ENCODE measurements at regions not wholly inside any gene's neighbourhood (a gene's known extent, or its start where the extent isn't known, plus 50 kb on each side); places are given as distances from the start of the nearest gene placed in this dataset.

DNA sequence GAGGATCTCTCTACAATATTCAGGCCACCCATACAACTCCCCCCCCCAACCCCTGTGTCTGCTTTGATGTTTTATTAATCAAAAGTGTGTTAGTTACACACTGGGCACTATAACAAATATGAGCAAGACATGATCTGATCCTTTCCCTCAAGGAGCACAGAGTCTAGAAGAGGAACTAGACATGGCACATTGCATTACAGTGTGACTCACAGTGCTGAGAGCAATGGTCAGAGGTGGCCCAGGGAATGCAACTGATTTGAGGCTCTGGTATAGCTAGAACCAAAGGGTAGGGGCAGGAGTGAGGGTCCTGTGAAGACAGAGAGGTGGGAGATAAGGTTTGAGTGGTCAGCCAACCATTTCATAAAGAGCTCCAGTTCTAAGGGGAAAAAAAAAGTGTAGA is 539.2 kb downstream of the ACTL7B start:
- no peak for DNase-seq

DNA sequence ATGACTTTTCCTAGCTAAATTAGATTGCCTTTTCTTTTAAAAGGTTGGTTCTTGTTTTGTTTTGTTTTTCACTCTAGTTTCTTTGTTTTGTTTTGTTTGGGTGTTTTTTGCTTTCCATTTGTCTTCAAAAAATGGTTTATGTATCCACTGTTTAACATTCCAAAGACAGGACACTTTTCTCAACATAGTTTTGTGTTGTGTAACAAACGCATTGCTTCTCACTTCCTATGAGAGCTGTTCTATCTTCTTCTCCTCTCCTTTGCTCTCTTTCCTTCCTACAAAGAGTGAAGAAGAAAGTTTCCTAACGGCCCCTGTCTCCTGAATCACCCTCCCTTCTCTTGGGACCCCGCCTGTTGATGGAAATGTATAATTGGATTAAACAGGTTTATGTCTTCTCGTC is 539.7 kb downstream of the ACTL7B start:
- no peak for DNase-seq

DNA sequence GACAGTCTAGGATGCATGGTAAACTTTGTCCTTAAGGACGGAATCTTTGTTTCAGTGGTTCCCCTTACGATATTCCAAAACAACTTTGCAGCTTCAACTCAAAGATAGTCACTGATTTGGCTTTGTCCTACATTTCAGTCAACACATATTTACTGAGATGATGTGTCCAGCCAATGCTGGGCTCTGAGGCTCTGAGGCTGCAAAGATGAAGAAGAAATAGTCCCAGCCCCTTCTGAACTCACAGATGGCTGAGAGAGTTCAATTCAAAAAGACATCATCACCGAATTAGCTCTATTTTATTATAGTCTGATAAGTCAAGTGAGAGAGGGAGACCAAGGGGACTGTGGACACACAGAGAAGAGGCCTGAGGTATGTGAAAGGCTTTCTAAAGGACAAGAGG is 544.0 kb downstream of the ACTL7B start:
- no peak for DNase-seq

DNA sequence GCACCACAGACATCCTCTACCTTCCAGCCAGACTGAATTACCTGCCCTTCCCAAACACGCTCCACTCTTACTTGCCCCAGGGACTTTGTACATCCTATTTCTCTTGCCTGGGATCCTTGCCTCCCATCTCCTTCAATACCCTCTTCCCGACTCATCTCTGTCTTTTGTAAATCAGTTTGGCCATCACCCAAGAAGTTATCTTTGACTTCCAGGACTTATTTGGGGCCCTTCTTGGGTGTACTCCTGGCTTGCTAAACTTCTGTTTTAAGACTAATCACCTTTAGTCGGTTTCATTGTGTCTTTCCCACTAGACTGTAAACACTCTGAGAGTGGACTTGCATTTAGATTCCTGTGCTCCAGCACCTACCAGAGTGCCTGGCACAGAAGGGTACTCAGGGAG is 545.6 kb downstream of the ACTL7B start:
- DNase-seq, result no peak

DNA sequence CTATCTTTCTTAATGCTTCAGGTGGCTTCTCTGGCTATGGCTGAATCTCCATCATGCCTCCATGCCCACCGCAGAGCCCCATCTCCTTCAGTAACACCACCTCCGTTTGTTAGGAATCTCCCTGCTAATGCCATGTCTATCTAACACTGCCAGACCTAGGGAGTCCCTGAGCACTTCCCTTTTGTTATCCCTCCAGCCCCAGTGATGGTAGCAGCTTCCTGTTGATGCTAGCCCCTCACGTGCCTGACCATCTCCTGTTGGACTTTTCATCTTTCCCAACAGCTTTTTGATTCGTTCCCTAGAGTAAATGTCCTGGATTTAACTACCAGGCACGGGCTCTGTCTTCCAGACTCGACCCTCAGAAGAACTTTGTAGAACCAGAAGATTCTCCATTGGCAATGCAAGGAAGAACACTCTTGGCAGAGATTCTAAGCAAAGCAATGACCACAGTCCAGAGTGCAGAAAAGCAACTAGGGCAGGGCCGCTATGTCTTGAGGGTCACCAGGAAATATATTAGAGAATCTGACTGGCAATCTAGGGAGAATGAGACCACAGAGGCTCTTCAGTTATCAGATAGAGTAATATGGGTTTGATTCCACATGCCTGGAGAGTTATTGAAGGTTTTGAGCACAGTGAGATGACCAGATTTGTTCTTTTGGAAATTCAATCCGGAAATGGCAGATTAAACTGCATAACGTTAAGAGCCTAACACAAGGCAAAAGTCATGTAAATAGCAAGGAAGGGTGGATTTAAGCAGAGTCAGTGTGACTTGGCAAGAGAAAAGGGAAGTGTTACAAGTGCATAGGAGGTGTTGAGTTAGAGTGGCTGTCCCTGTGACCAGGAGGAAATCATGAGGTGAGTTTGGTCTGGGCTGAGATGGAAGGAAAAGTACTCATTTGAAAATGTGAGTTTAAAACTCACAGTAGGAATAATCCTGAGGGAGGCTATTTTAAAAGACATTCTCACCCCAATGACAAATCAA is 555.2 kb downstream of the ACTL7B start:
- no peak for DNase-seq

DNA sequence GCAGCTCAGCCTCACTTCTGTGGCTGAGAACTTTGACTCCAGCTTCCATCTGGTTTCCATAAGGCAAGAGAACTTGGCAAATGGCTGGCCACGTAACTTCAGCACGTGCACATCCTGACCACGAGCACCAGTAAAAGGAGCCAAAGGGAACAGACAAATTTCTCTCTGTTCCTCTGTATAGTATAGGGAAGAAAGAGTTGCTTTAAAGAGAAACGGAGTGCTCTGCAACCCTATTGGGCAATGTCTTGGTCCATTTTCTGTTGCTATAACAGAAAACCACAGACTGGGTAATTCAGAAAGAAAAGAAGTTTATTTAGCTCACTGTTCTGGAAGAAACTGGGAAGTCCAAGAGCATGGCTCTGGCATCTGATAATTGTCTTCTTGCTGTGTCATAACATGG is 558.7 kb downstream of the ACTL7B start:
- no peak for DNase-seq

DNA sequence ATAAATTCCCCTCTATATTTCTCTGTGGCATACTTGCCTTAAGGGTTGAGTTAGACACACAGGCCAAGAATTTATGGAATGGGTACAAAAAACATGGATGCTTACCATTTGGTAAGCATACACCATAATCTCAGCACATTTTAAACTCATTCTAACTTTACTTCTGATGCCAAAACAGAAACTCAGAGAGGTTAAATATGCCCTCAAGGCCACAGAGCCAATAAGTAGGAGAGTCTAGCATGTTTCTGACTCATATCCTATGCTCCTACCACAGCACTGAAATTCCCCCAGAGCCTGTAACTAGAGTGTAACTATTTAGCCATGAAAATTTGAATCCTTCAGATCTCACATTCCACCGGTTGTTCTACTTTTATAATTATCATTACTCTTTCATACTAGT is 559.7 kb downstream of the ACTL7B start:
- no peak for DNase-seq

DNA sequence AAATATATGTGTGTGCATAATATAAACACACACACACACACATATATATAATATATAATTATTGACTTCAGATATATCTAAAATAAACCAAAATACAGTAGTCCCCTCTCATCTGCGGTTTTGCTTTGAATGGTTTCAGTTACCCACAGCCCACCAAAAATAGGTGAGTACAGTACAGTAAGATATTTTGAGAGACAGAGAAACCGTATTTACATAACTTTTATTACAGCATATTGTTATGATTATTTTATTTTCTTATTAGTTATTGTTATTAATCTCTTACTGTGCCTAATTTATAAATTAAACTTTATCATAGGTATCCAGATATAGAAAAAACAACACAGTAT is 564.2 kb downstream of the ACTL7B start:
- DNase-seq, result no peak

DNA sequence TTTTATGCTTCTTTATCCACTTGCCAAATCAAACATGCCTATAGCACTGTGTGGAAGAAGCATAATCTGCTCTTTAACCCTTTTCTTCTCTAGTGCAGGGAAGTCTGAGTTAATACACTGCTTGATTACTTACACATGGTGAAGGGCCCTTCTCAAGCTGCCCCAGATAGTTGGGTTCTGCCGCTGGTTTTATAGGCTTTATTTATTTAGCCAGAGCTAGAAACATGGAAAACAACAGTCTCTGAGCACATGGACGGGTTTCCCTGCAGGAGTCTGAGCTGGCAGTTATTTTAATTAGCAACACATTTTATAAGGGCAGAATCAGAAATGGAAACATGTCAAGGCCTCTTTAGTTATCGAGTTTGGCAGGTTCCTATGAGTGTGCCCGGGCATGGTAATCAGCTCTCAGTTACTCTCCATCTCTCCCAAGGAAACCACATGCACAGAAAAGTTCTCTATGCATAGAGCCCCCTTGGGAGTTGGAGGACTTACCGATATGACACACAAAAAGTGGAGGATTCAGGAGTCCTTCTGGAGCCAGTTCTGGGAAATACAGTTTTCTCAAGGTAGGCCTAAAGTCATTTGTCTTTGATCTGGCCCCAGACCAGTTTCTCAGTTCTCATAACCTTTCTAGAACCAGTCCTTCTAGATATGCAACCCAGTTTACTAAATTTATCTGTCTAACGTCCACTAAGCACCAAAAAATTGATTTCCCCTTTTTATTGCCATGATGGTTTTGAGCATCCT is 564.8 kb downstream of the ACTL7B start:
- no peak for DNase-seq

DNA sequence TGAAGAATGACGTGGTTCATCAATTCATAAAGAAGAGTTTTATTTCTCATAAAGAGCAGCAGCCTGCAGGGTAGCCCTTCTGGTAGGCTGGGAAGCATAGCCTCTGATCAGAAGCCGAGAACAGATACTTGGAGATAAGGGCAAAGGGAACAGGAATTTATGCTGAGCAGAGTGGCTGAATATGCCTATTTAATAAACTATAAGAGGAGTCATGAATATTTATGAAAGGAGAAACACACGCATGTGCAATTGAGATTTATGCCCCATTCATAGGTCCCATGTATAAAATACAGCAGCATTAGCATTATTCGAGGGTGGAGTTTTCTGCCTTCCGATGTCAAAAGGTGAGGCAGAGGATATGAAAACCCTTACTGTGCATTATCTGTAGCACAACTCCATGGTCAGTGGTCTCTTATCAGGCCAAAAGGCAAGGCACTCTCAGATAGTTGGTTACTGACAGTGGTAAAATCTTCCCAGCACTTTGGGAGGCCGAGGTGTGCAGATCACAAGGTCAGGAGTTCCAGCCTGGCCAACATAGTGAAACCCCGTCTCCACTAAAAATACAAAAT is 569.1 kb downstream of the ACTL7B start:
- no peak for DNase-seq

DNA sequence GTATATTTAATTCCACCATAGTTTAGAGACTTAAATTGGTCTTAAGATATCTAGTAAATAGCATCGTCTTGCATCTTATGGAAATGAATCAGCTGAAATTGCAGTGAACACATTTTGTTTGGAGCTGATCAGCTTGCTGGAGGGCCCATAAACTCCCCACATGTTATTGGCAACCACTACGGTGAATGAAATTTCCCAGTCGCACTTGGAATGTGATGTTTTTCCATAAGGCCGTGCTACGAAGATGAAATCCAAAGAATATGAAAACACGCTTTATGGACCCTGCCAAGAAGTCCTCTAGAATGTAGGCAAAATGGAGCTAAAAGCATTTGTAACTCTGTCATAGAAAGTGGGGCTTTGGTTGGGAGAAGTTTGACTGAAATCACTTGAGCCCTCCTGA is 572.1 kb downstream of the ACTL7B start:
- no peak for DNase-seq

DNA sequence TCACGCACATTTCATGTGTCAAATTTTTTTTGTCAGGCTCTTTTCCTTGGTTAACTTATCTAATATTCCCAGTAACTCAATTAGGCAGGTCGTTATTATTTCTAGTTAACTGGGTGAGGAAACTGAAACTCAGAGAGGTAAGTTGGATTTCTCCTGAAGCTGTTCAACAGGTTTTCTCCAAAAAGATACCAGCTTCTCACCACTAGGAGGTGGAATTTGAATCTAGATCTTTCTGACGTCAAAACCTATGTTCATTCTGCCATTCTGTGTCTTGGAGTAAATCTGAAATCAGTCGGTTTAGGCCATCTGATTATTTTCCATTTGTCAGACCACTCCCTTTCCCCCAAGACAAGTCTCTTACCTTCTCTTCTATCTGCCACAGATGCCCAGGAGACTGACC is 572.9 kb downstream of the ACTL7B start:
- no peak for DNase-seq

DNA sequence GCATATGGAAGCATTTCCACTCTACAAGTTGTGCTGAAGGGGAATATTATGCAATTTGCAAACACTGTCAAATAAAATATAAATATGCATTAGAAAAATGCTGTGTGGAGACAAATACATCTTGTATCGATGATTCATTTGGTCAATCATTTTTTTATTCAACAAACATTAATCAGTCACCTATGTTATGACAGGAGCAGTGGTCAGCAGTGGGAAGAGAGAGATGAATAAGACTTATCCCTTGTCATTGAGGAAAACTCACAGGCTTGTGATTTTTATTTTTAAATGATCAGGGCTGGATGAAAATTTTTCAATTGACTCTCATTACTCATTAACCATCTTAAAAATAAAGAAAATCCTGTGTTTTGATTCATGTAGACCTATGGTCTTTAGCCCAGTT is 574.1 kb downstream of the ACTL7B start:
- DNase-seq, result no peak

DNA sequence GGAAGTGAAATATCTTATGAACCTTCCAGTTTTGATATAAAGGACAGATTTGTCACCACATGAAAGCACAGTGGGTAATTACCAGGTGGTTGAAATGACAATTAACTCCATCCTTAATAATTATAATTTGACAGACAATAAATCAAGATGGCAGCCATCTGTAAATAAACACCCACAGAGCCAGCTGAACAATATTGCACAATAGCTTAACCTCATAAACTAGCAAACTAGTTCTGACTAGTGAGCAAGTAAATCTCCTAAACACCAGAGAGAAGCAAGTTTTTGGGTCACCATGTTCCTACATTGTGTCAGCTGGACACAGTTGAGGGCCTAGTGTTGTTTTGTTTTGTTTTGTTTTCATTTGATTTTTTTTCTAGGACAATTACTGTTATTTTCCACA is 577.4 kb downstream of the ACTL7B start:
- DNase-seq, result no peak

DNA sequence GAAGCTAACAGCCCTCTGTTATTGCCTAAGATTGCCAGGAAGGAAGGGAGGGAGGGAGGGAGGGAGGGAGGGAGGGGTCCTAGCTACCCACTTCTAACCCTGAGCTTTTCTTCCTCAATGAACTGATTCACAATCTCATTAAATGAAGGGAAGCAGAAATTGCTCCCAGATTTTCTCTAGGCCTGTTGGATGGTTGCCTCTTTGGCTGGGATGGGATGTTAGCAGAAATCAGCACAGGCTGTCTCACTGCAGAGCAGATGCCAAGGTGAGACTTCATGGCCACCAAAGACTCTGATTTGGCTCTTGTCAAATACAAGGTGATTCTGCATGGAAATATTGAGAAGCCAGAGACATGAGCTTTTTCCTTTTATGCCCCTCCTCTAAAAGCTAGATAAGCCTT is 578.6 kb downstream of the ACTL7B start:
- DNase-seq, result no peak

DNA sequence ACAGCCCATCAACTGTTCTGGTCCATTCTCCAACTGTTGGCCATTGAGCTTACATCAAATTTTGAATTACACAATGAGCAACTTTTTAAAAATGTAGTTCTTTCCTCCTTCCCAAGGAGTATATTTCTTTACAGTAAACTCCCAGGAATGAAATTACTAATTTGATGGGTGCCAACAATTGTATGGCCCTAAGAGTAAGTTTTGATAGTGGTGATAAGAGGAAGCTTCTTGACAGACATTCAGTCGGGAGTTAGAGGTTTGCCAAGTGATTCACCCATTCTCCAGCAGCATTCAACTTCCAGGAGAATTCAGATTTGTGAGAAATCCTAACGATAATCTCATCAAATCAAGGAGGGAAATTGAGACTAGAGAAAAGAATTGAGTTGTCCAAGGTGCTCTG is 579.9 kb downstream of the ACTL7B start:
- DNase-seq, result no peak

DNA sequence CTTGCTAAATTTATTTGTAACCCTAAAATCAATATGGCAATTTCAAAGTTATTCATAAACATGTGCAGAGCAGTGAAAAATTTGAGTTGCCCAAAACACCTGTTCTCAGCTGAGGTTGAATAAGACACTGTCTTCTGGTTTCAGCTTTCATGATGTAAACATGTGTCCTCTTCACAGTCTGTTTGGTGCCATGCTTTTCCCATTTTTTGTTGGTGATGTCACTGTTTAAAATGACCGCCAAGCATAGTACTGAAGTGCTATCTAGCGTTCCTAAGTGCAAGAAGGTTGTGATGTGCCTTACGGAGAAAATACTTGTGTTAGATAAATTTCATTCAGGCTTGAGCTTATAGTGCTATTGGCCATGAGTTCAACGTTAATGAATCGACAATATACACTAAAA is 580.8 kb downstream of the ACTL7B start:
- no peak for DNase-seq

DNA sequence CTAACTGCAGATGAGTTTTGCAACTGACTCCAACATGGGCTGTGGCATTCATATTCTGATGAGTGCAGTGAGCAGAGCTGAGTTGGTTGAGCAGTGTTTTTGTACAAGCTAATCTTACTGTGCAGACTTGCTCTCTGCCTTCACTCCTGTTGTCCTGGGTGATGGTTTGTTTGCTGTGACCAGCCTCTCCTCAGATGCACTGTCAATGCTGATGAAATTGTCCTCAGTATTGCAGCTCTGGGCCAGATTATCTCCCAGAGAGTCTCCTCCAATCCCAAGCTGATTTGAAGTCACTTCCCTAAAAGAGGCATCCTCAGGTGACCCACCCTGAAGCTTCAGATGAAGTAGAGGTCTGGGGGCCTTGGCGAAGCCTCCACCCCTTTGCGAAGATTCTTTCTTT is 581.8 kb downstream of the ACTL7B start:
- no peak for DNase-seq

DNA sequence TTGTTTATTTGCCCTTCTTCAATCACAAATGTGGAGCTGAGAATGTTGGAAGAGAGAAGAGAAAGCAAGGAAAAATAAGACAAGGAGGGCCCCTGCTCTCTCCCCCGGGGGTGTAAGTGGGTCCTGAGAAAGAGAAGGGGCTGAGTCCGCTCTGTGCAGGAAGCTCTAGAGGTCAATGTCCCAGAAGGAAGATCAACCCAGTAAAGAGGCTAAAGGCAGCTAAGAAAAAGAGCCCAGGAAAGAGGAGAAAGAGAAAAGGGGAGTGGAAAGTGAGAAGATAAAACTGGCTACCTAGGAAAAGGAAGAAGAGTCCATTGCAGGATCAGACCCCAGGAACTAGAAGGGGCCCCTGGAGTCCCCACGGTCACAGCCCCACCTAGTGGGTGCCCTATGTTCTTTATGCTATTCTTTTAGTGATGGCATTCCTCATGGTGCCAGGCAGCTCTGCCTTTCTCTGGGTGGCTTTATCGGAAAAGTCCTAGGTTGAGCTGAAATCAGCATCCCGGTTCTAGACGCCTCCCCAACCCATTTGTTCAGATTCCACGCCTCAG is 583.4 kb downstream of the ACTL7B start:
- no peak for DNase-seq

DNA sequence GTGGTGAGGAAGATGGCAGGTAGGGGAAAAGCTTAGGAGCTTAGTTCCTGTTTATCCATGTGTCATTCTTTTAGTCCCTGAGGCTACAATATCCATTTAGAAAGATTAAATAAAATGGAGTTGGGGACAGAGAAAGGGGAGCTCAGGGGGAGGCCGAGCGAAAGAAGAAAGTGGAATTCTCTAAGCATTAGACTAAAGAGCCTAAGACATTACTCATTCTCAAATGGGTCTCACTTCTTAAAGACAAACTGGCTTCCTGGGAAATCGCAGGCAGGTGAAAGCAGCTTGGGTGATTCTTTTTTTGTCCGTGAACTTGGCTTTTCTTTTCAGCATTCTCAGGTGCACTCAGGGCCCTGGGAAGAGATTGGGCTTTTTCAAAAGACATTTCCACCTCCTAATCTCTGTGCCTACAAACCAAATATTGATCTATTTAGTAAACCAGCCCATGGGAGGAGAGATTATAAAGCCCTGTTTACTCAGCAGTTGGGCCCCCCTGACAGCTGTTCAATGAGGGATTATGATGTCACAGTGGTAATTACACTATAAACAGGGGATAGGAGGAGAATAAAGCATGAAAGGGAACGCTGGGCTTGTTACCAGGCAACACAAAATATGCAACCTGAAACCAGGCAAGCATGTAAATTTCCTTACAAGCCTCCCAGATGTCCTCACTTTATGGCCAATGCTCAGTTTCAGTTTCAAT is 584.0 kb downstream of the ACTL7B start:
- DNase-seq, result no peak

DNA sequence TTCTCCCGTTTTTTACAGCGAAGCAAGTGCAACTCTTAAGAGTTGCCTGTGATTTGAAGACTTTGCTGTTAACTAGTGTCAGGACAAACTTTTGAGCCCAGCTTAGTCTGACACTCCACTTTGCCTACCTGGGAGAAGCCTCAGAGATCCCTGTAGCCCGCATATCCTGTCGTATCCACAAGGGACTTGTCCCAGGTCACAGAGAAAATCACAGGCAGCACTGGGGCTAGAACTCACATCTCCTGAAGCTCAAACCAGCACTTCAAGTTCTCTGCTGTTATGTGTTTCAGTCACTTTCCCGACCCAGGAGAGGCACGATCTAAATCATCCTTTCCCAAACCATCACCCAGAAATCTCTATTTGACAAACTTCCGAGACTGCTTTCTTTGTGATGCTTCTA is 584.5 kb downstream of the ACTL7B start:
- DNase-seq, result no peak

DNA sequence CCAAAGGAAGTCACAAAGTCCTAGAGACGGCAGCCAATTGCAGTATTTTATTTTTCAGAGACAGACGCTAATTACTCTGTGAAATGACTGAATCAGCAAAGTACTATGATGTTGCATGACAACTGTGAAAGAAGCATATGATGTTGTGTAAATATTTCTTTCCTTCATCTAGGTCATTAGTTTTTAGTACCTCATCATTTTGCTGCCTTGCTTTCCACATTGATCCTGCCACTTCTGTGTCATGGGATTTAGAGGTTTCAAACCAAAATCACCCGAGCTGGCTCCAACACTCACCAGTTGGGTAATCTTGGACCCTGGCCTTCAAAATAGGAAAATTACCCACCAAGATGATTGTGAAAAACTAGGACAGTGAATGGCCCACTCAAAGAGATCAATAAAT is 585.2 kb downstream of the ACTL7B start:
- DNase-seq, result no peak

DNA sequence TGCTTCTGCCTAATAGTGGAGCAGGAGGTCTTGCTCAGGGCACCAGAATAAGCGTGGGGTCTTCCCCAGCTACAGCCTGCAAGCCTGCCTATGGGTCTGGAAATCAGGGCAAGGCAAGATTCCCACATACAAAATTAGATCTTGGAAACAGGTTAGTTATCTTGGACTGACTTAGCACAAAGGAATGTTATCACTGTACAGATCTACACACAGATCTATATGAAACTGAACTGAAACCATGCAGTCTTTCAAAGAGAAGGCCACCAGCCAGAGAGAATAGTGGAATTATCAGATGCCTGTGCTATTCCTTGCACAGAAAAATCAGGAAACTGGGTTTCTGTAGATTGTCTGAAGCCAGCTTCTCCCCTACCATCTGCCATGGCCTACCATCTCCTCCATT is 585.7 kb downstream of the ACTL7B start:
- DNase-seq, result no peak

All from CD4-positive, alpha-beta T cell treated with Interleukin-12 subunit alpha and Interleukin-12 subunit beta, for 1 hour (primary cell).